A673 (cell line): ENCODE measurements at regions not wholly inside any gene's neighbourhood (a gene's known extent, or its start where the extent isn't known, plus 50 kb on each side); places are given as distances from the start of the nearest gene placed in this dataset.

Experiments used
- BruUV-seq: library from RNA; stranded (reverse); fragments of 400-500 nt; replicated peaks from 2 replicates; lab custom pipeline; 2021; lab: Mats Ljungman, UMichigan
- CTCF ChIA-PET: fragments of 300-600 bp; sonication (Branson Sonifier 250); formaldehyde crosslinking; loops from one replicate; lab custom pipeline; 2022; ENCODE audit warnings: antibody characterized with exemption; lab: Charles Lee
- POLR2A ChIA-PET: fragments of 300-600 bp; sonication (Branson Sonifier 250); formaldehyde crosslinking; loops from one replicate; lab custom pipeline; 2022; ENCODE audit warnings: antibody characterized with exemption; ENCODE audit not compliant: low non-redundant PET; lab: Charles Lee
- DNase-seq: peaks from one replicate; pipeline ENCODE4 v3.0.0-alpha.2; 2015; ENCODE audit warnings: low spot score
- H3K27ac ChIP-seq: fragments of 200-600 bp; sonication (generic); 2 replicates; pipeline ENCODE4 v1.5.1; 2016; ENCODE audit warnings: mixed run types, low read depth, mild to moderate bottlenecking, mixed read lengths, antibody characterized with exemption, low read length; ENCODE audit not compliant: poor library complexity, severe bottlenecking
- H3K27me3 ChIP-seq: fragments of 200-600 bp; sonication (generic); replicated peaks from 2 replicates; pipeline ENCODE4 v1.6.1; 2017; ENCODE audit warnings: mixed run types, low read depth, mild to moderate bottlenecking, mixed read lengths, antibody characterized with exemption, low read length; ENCODE audit not compliant: insufficient read depth, poor library complexity
- H3K36me3 ChIP-seq: fragments of 200-600 bp; sonication (generic); 2 replicates; pipeline ENCODE4 v1.6.1; 2016; ENCODE audit warnings: mixed run types, mild to moderate bottlenecking, mixed read lengths, antibody characterized with exemption, low read length; ENCODE audit not compliant: insufficient read depth, poor library complexity, severe bottlenecking
- H3K4me1 ChIP-seq: fragments of 200-600 bp; sonication (generic); 2 replicates; pipeline ENCODE4 v1.6.1; 2017; ENCODE audit warnings: mixed run types, mild to moderate bottlenecking, mixed read lengths, antibody characterized with exemption, low read length; ENCODE audit not compliant: insufficient read depth, poor library complexity, severe bottlenecking
- H3K4me3 ChIP-seq: fragments of 200-600 bp; sonication (generic); 2 replicates; pipeline ENCODE4 v1.5.1; 2016; ENCODE audit warnings: low read depth, mixed run types, mild to moderate bottlenecking, mixed read lengths, low read length; ENCODE audit not compliant: poor library complexity, severe bottlenecking
- H3K9me3 ChIP-seq: fragments of 200-600 bp; sonication (generic); 2 replicates; pipeline ENCODE4 v1.6.1; 2016; ENCODE audit warnings: mixed run types, low read depth, mild to moderate bottlenecking, mixed read lengths, antibody characterized with exemption, low read length; ENCODE audit not compliant: poor library complexity, severe bottlenecking
- EZH2 ChIP-seq: fragments of 200-600 bp; sonication (generic); IDR thresholded peaks from 2 replicates; pipeline ENCODE4 v1.6.1; 2017; ENCODE audit warnings: borderline replicate concordance, low read depth, mild to moderate bottlenecking, mixed read lengths, antibody characterized with exemption, low read length; ENCODE audit not compliant: poor library complexity, severe bottlenecking
- intact Hi-C: fragments of 100-400 bp; cut with micrococcal nuclease; formaldehyde crosslinking; loops from one replicate; pipeline ENCODE4 v1.10.0; 2022; ENCODE audit not compliant: unreplicated experiment
- TF ChIP-seq, protein P1 (sequence below): fragments of 300-800, 200-600 bp; sonication (generic); conservative IDR thresholded peaks from 2 replicates; pipeline ENCODE4 v1.5.1; 2017; ENCODE audit warnings: low read depth, mild to moderate bottlenecking, antibody characterized with exemption, low read length, moderate library complexity, mixed read lengths

DNA sequence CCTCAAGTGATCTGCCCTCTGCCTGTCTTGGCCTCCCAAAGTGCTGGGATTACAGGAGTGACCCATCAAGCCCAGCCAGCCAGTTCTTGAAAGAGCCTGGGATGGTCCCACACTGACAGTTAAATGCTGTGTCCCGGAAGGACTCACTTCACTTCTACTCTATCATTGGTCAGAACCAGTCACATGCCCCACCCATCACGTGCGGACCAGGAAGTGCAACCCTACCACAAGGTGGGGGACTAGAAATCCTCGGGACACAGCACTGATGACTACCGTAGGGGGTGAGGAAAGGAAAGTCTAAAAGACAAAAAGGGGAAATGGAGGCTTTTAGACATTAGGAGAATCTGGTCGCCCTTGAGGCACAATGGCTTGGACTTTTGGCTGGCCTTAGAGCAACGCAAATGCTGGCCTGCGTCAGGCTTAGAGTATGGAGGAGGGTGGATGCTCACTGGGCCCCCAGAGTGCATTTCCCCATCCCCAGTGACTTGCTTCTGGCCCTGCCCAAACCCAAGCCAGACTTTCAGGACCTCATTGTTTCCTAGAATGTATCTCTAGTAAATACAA is 207.7 kb downstream of the TTC8 start:
- Histone ChIP-seq H3K36me3 (no peaks in the 10 kb centered on the region), H3K27me3 (peaks cover 47% of the 10 kb centered on the region), H3K9me3 (no peaks in the 10 kb centered on the region), H3K4me3 (no peak overlapping the region), H3K4me1 (no peaks in the 10 kb centered on the region), H3K27ac (no peak overlapping the region)
- intact Hi-C loops = no loop called here
- no peak for TF ChIP-seq EZH2
- ChIA-PET CTCF (no interaction called here), POLR2A (no interaction called here)
- no peak for DNase-seq
- BruUV-seq = no TSS peak

DNA sequence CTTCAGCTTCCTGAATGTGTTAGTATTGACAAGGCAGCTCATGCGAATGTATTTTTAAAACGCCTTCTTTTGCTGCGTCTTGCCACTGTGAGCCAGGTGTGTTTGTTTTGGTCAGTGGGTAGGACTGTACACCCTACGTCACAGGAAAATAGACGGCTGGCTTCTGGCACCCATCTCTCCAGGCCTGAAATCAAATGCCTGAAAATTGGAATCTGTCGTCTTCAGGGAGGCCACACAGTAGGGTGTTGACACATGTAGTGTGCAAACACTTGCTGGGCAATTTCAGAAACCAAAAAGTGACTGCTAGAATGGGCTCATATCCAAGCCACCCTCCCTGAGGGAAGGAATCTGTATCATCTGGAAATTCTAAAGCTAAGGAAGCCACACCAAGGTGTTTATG is 209.3 kb downstream of the TTC8 start:
- no peaks in the 10 kb centered on the region for H3K4me1 ChIP-seq
- no peak overlapping the region for H3K4me3 ChIP-seq
- intact Hi-C loops = no loop called here
- BruUV-seq = no TSS peak
- no peak for DNase-seq
- no peaks in the 10 kb centered on the region for H3K9me3 ChIP-seq
- ChIA-PET CTCF (no interaction called here), POLR2A (no interaction called here)
- H3K27ac ChIP-seq = no peak overlapping the region
- H3K27me3 ChIP-seq = peaks cover 43% of the 10 kb centered on the region
- no peak for TF ChIP-seq EZH2
- TF ChIP-seq, protein P1, sequence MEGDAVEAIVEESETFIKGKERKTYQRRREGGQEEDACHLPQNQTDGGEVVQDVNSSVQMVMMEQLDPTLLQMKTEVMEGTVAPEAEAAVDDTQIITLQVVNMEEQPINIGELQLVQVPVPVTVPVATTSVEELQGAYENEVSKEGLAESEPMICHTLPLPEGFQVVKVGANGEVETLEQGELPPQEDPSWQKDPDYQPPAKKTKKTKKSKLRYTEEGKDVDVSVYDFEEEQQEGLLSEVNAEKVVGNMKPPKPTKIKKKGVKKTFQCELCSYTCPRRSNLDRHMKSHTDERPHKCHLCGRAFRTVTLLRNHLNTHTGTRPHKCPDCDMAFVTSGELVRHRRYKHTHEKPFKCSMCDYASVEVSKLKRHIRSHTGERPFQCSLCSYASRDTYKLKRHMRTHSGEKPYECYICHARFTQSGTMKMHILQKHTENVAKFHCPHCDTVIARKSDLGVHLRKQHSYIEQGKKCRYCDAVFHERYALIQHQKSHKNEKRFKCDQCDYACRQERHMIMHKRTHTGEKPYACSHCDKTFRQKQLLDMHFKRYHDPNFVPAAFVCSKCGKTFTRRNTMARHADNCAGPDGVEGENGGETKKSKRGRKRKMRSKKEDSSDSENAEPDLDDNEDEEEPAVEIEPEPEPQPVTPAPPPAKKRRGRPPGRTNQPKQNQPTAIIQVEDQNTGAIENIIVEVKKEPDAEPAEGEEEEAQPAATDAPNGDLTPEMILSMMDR = no peak
- H3K36me3 ChIP-seq = no peaks in the 10 kb centered on the region

DNA sequence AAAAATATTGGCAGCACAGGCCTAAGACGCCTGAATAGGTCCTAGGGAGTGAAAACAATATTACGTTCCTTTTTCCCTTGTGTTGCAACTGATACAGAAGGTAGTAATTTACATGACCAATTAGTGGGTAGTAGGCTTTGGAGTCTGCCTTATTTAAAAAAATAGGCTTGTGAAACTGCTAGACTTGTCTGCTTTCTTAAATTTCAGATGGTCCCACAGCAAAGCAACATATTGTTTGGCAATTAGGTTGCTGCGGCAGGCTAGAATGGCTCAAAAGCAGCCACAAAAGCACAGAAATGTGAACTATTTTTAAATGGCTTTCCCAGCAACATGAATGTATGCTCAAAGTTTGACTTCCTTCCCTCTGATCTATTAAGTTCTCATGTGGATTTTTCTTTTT is 211.9 kb downstream of the TTC8 start:
- Histone ChIP-seq H3K27ac (no peak overlapping the region), H3K27me3 (peaks cover 34% of the 10 kb centered on the region), H3K4me3 (no peak overlapping the region), H3K4me1 (no peaks in the 10 kb centered on the region), H3K36me3 (no peaks in the 10 kb centered on the region), H3K9me3 (no peaks in the 10 kb centered on the region)
- ChIA-PET CTCF (no interaction called here), POLR2A (no interaction called here)
- no peak for TF ChIP-seq EZH2
- TF ChIP-seq, protein P1 = no peak
- DNase-seq = no peak
- BruUV-seq = no TSS peak
- intact Hi-C loops = no loop called here

DNA sequence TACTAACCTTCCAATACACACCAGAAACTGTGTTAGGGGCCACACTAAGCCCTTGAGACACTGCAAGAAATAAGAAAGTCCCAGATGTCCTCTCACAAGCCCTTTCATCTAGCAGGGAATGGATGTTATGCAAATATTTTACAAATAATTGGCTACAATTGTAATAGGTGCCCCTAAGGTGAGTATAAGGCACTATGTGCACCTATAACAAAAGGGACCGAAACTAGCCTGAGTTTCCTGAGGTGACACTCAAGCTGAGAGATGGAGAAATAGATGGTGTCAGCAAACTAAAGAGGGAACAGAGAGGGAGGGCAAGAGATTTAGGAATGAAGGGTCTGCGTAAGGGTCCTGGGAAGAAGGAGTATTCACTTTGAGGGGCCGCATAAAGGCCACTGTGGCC is 212.6 kb downstream of the TTC8 start:
- Histone ChIP-seq H3K27ac (no peak overlapping the region), H3K36me3 (no peaks in the 10 kb centered on the region), H3K4me1 (no peaks in the 10 kb centered on the region), H3K4me3 (no peak overlapping the region), H3K9me3 (no peaks in the 10 kb centered on the region), H3K27me3 (peaks cover 34% of the 10 kb centered on the region)
- ChIA-PET CTCF (no interaction called here), POLR2A (no interaction called here)
- no peak for DNase-seq
- no TSS peak for BruUV-seq
- intact Hi-C loops = no loop called here
- TF ChIP-seq, protein P1 = no peak
- no peak for TF ChIP-seq EZH2
